Activated CD8-positive, alpha-beta T cell treated with anti-CD3 and anti-CD28 coated beads for 36 hours (primary cell): ENCODE measurements at regions not wholly inside any gene's neighbourhood (a gene's known extent, or its start where the extent isn't known, plus 50 kb on each side); places are given as distances from the start of the nearest gene placed in this dataset.
"Not testable (repeated sequence)": the region's sequence is repeated elsewhere in the genome, so short reads cannot be mapped to it uniquely, and the experiment has no call there.

Experiments used
- ATAC-seq: fragments of 200-7000 bp; cut with Tn5 transposase; one replicate; pipeline ENCODE4 v1.10.0; 2021; ENCODE audit warnings: mild to moderate bottlenecking, moderate library complexity
- CTCF ChIA-PET: fragments of 350-600 bp; sonication (Branson Sonifier 250); formaldehyde crosslinking; loops from one replicate; lab custom pipeline; 2021; ENCODE audit warnings: antibody characterized with exemption; lab: Charles Lee
- POLR2A ChIA-PET: fragments of 350-600 bp; sonication (Branson Sonifier 250); formaldehyde crosslinking; loops from one replicate; lab custom pipeline; 2021; ENCODE audit warnings: antibody characterized with exemption; lab: Charles Lee
- DNase-seq: peaks from one replicate; pipeline ENCODE4 v3.0.0-alpha.2; 2020
- H3K27ac Mint-ChIP-seq: one replicate; pipeline ENCODE4 v1.8.0; 2021; ENCODE audit warnings: mild to moderate bottlenecking, mixed read lengths
- H3K27me3 Mint-ChIP-seq: one replicate; pipeline ENCODE4 v1.8.0; 2021; ENCODE audit warnings: mixed read lengths
- H3K36me3 Mint-ChIP-seq: one replicate; pipeline ENCODE4 v1.8.0; 2021; ENCODE audit warnings: low read depth, mixed read lengths
- H3K4me1 Mint-ChIP-seq: one replicate; pipeline ENCODE4 v1.8.0; 2021; ENCODE audit warnings: low read depth, mixed read lengths
- H3K4me3 Mint-ChIP-seq: one replicate; pipeline ENCODE4 v1.8.0; 2021; ENCODE audit warnings: mild to moderate bottlenecking, moderate library complexity, mixed read lengths
- H3K9me3 Mint-ChIP-seq: one replicate; pipeline ENCODE4 v1.8.0; 2021; ENCODE audit warnings: mixed read lengths
- intact Hi-C: fragments of 100-400 bp; cut with micrococcal nuclease; formaldehyde crosslinking; loops from one replicate; pipeline ENCODE4 v1.10.0; 2022
- TF ChIP-seq, protein P1 (sequence below): fragments of 200-600 bp; IDR thresholded peaks from one replicate; pipeline ENCODE4 v1.8.0; 2022; ENCODE audit warnings: antibody characterized with exemption, mild to moderate bottlenecking

GRCh38 chr17:77801545-77802332, 156.8 kb upstream of the TNRC6C start:
- Mint-ChIP-seq H3K4me3 (no peak overlapping the region), H3K27ac (no peak overlapping the region), H3K4me1 (no peaks in the 10 kb centered on the region), H3K27me3 (peaks cover 3% of the 10 kb centered on the region), H3K9me3 (no peaks in the 10 kb centered on the region), H3K36me3 (no peaks in the 10 kb centered on the region)
- ATAC-seq (no peak), DNase-seq (no peak)
- TF ChIP-seq, protein P1, sequence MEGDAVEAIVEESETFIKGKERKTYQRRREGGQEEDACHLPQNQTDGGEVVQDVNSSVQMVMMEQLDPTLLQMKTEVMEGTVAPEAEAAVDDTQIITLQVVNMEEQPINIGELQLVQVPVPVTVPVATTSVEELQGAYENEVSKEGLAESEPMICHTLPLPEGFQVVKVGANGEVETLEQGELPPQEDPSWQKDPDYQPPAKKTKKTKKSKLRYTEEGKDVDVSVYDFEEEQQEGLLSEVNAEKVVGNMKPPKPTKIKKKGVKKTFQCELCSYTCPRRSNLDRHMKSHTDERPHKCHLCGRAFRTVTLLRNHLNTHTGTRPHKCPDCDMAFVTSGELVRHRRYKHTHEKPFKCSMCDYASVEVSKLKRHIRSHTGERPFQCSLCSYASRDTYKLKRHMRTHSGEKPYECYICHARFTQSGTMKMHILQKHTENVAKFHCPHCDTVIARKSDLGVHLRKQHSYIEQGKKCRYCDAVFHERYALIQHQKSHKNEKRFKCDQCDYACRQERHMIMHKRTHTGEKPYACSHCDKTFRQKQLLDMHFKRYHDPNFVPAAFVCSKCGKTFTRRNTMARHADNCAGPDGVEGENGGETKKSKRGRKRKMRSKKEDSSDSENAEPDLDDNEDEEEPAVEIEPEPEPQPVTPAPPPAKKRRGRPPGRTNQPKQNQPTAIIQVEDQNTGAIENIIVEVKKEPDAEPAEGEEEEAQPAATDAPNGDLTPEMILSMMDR: no peak
- ChIA-PET CTCF (no interaction called here), POLR2A (no interaction called here)
- intact Hi-C loops: no loop called here

GRCh38 chr17:77802333-77802615, 156.2 kb upstream of the TNRC6C start:
- Mint-ChIP-seq H3K27me3 (peaks cover 3% of the 10 kb centered on the region), H3K4me1 (no peaks in the 10 kb centered on the region), H3K27ac (no peak overlapping the region), H3K36me3 (no peaks in the 10 kb centered on the region), H3K4me3 (no peak overlapping the region), H3K9me3 (no peaks in the 10 kb centered on the region)
- ChIA-PET CTCF (no interaction called here), POLR2A (no interaction called here)
- ATAC-seq (no peak), DNase-seq (no peak)
- TF ChIP-seq, protein P1: no peak
- intact Hi-C loops: no loop called here

GRCh38 chr17:77802811-77803220, 155.7 kb upstream of the TNRC6C start:
- DNase-seq: no peak
- Mint-ChIP-seq H3K36me3 (no peaks in the 10 kb centered on the region), H3K27ac (no peak overlapping the region), H3K9me3 (no peaks in the 10 kb centered on the region), H3K4me1 (no peaks in the 10 kb centered on the region), H3K4me3 (no peak overlapping the region), H3K27me3 (peaks cover 3% of the 10 kb centered on the region)
- intact Hi-C loops: no loop called here
- TF ChIP-seq, protein P1: no peak
- ATAC-seq: no peak
- ChIA-PET POLR2A (no interaction called here), CTCF (no interaction called here)

DNA sequence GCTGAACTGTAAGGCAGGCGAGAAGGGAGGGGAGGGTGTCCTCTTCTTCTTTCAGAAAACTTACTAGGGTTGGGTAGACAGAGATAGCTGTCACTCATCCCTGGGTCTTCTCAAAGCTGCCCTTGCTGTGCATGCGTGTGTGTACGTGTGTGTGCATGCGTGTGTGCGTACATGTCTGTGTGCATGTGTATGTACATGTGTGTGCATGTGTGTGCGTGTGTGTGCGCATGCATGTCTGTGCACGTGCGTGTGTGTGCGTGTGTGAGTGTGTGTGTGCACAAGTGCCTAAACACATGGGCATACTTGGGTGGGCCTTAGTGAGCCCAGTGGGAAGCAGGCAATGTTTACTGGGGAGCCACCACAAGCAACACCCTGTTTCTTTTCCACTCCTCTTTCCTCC, 154.8 kb upstream of the TNRC6C start:
- no peaks in the 10 kb centered on the region for H3K4me1 Mint-ChIP-seq
- ATAC-seq: no peak
- ChIA-PET POLR2A (no interaction called here), CTCF (no interaction called here)
- TF ChIP-seq, protein P1: no peak
- H3K27me3 Mint-ChIP-seq: peaks cover 3% of the 10 kb centered on the region
- no peak overlapping the region for H3K27ac Mint-ChIP-seq
- intact Hi-C loops: no loop called here
- DNase-seq: no peak
- H3K4me3 Mint-ChIP-seq: no peak overlapping the region
- H3K36me3 Mint-ChIP-seq: no peaks in the 10 kb centered on the region
- H3K9me3 Mint-ChIP-seq: no peaks in the 10 kb centered on the region

- POLR2A ChIA-PET: no interaction called here
Observed at GRCh38 chr17:77804796-77805426, 153.6 kb upstream of the TNRC6C start.

GRCh38 chr17:77805970-77806369, 152.5 kb upstream of the TNRC6C start:
- POLR2A ChIA-PET, H3K36me3 Mint-ChIP-seq: not testable (repeated sequence)

More at GRCh38 chr17:77804796-77805426, 153.6 kb upstream of the TNRC6C start:
- Mint-ChIP-seq H3K36me3 (no peaks in the 10 kb centered on the region), H3K27me3 (peaks cover 3% of the 10 kb centered on the region), H3K27ac (no peak overlapping the region), H3K4me1 (no peaks in the 10 kb centered on the region), H3K9me3 (no peaks in the 10 kb centered on the region), H3K4me3 (no peak overlapping the region)
- intact Hi-C loops: no loop called here
- DNase-seq: no peak
- ATAC-seq: no peak
- TF ChIP-seq, protein P1: no peak
- CTCF ChIA-PET: no interaction called here

More at GRCh38 chr17:77805970-77806369, 152.5 kb upstream of the TNRC6C start:
- intact Hi-C loops, H3K9me3 Mint-ChIP-seq, H3K27me3 Mint-ChIP-seq, H3K4me3 Mint-ChIP-seq, DNase-seq, ATAC-seq, H3K4me1 Mint-ChIP-seq, H3K27ac Mint-ChIP-seq: not testable (repeated sequence)
- CTCF ChIA-PET: interaction anchor here (1.0 kb wide), 1 partner anchor 9 kb away, joined by 3 read pairs; no protein-coding TSS in a partner anchor
